ENCODE measurements at regions not wholly inside any gene's neighbourhood (a gene's known extent, or its start where the extent isn't known, plus 50 kb on each side); places are given as distances from the start of the nearest gene placed in this dataset.

DNA sequence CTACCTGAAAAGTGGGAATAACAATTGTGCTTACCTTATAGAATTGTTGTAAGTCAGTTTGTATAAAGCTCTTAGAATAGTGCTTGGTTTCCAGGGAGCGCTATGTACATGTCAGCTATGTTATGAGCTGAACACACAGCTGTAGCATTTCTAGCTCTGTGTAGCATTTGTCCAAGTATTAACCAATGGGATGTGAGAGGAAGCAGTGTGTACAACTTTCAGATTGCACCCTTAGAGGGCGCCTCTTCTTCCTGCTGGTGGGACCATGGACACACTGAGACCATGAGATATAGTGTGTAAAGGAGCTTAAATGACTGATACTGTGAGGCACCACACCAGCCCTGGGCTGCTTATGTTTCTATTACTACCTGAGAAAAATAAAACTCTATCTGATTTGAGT lies 380.2 kb downstream of the LNPK start:
- TF ChIP-seq, protein P1, sequence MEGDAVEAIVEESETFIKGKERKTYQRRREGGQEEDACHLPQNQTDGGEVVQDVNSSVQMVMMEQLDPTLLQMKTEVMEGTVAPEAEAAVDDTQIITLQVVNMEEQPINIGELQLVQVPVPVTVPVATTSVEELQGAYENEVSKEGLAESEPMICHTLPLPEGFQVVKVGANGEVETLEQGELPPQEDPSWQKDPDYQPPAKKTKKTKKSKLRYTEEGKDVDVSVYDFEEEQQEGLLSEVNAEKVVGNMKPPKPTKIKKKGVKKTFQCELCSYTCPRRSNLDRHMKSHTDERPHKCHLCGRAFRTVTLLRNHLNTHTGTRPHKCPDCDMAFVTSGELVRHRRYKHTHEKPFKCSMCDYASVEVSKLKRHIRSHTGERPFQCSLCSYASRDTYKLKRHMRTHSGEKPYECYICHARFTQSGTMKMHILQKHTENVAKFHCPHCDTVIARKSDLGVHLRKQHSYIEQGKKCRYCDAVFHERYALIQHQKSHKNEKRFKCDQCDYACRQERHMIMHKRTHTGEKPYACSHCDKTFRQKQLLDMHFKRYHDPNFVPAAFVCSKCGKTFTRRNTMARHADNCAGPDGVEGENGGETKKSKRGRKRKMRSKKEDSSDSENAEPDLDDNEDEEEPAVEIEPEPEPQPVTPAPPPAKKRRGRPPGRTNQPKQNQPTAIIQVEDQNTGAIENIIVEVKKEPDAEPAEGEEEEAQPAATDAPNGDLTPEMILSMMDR (IDR thresholded peaks at IDR 0.05): no peak
- TF ChIP-seq POLR2A (IDR thresholded peaks at IDR 0.05): no peak

Measured in testis (tissue), 2 donors.